ENCODE measurements at regions not wholly inside any gene's neighbourhood (a gene's known extent, or its start where the extent isn't known, plus 50 kb on each side); places are given as distances from the start of the nearest gene placed in this dataset.
"Not testable (repeated sequence)": the region's sequence is repeated elsewhere in the genome, so short reads cannot be mapped to it uniquely, and the experiment has no call there.

- H3K27me3 ChIP-seq; H3K9me3 ChIP-seq; H3K4me1 ChIP-seq; DNase-seq; H3K4me3 ChIP-seq (ENCODE audit: low read depth, low read length); H3K36me3 ChIP-seq: not testable (repeated sequence)
These were observed 744.9 kb upstream of the TPTE start for GRCh38 chr21:9776286-9777020.

DNA sequence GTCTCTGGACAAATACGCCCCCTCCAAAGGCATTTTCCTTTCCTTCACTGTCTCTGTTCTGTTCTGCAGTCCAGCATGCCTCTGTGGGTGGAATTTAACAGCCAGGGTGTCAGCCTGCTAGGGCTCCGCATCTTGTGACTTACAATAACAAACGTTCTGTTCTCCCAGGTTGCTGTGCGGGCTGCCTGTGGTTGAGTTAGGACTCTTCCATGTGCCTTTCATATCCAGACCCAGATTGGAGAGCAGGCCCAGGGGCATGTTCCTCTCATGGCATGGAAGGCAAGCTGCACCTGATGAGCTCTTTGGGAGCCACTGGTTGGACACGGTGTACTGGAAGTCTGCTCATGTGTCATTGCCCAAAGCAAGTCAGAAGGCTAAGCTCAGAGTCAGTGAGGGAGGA is 742.8 kb upstream of the TPTE start:
- not testable (repeated sequence) for H3K4me1 ChIP-seq; H3K36me3 ChIP-seq; H3K27me3 ChIP-seq; H3K4me3 ChIP-seq (ENCODE audit: low read depth, low read length); H3K9me3 ChIP-seq; DNase-seq

GRCh38 chr21:9780441-9780937 is 740.9 kb upstream of the TPTE start:
- no peak for DNase-seq
- Histone ChIP-seq H3K4me3 (ENCODE audit: low read depth, low read length) (no peak overlapping the region), H3K36me3 (no peaks in the 10 kb centered on the region), H3K4me1 (no peaks in the 10 kb centered on the region), H3K9me3 (no peaks in the 10 kb centered on the region), H3K27me3 (no peaks in the 10 kb centered on the region)
- TF ChIP-seq CTCF (IDR thresholded peaks at IDR 0.05; ENCODE audit: low read depth, low read length) = no peak

DNA sequence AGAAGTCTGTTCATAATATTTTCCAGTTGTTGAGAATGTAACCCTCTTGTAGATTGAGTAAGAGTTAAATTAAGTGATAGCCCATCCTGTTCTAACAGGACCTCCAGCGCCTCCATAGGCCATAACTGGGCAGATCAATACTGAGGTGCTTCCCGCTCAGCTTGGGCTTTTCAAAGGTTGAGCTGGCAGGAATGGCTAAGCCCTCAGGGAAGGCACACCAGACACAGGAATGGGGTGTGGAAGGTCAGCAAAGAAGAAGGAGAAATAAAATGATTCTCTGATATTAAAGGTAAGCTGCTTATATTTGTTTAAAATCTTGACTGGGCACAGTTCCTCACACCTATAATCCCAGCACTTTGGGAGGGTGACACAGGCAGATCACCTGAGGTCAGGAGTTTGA is 737.8 kb upstream of the TPTE start:
- not testable (repeated sequence) for H3K9me3 ChIP-seq; H3K4me1 ChIP-seq; H3K36me3 ChIP-seq; DNase-seq; H3K27me3 ChIP-seq; H3K4me3 ChIP-seq (ENCODE audit: low read depth, low read length)

DNA sequence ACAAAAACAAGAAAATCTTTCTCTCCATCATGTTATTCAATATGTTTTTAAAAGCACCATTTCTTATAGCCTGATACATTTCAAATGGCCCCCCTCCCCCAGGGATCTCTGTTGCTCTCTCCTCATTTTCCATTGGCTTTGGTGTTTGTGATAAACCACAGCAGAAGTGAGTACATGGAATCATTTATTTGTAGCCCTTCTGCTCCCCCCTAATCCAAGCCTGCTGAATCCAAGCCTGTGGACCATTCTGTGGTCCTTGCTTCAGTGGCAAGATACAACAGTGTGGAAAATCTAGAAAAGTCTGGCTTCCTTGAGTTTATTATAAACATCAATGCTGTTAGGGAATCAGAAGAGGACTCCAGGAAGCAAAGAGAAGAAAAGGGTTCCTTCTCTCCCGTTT is 737.2 kb upstream of the TPTE start:
- H3K9me3 ChIP-seq; H3K4me3 ChIP-seq (ENCODE audit: low read depth, low read length); H3K4me1 ChIP-seq; H3K36me3 ChIP-seq; H3K27me3 ChIP-seq; DNase-seq: not testable (repeated sequence)

GRCh38 chr21:9786092-9786491 is 735.3 kb upstream of the TPTE start:
- not testable (repeated sequence) for H3K27me3 ChIP-seq; H3K36me3 ChIP-seq; DNase-seq; H3K4me3 ChIP-seq (ENCODE audit: low read depth, low read length); H3K4me1 ChIP-seq; H3K9me3 ChIP-seq

GRCh38 chr21:9788281-9788680 is 733.1 kb upstream of the TPTE start:
- not testable (repeated sequence) for DNase-seq; H3K27me3 ChIP-seq; H3K4me1 ChIP-seq; H3K9me3 ChIP-seq; H3K36me3 ChIP-seq; H3K4me3 ChIP-seq (ENCODE audit: low read depth, low read length)

GRCh38 chr21:9790354-9790753 is 731.0 kb upstream of the TPTE start:
- DNase-seq; H3K9me3 ChIP-seq; H3K4me1 ChIP-seq; H3K36me3 ChIP-seq; H3K4me3 ChIP-seq (ENCODE audit: low read depth, low read length); H3K27me3 ChIP-seq: not testable (repeated sequence)

DNA sequence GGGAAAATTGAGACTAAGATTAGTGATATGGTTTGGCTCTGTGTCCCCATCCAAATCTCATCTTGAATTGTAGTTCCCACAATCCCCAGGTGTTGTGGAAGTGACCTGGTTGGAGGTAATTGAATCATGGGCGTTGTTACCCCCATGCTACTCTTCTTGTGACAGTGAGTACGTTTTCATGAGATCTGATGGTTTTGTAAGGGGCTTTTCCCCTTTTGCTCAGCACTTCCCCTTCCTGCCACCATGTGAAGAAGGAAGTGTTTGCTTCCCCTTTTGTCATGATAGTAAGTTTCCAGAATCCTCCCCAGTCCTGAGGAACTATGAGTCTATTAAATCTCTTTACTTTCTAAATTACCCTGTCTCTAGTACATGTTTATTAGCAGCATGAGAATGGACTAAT is 729.9 kb upstream of the TPTE start:
- H3K4me3 ChIP-seq (ENCODE audit: low read depth, low read length); H3K27me3 ChIP-seq; H3K4me1 ChIP-seq; H3K9me3 ChIP-seq; DNase-seq; H3K36me3 ChIP-seq: not testable (repeated sequence)

DNA sequence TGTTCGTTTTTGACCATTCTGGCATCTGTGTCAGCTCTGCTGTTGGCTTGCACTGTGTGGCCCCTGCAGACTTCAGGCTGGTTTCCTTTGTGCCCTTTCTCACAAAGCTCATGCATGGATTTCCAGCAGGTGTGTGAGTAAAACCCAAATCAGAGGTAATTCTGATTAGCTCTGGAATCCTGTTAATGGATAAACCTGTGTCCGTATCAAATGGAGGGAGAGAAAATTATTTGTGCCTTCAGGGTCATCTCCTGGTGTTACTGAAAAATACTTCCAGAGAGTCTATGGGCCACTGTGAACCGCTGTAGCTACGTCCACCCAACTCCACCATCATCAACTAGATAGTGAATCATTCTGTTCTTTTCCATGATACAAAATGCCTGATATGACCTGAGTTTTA is 726.1 kb upstream of the TPTE start:
- not testable (repeated sequence) for H3K4me1 ChIP-seq; H3K36me3 ChIP-seq; H3K4me3 ChIP-seq (ENCODE audit: low read depth, low read length); H3K27me3 ChIP-seq; DNase-seq; H3K9me3 ChIP-seq

- H3K36me3 ChIP-seq; H3K9me3 ChIP-seq; H3K27me3 ChIP-seq; DNase-seq; H3K4me3 ChIP-seq (ENCODE audit: low read depth, low read length); H3K4me1 ChIP-seq: not testable (repeated sequence)
These were observed 725.1 kb upstream of the TPTE start for GRCh38 chr21:9796293-9796692.

DNA sequence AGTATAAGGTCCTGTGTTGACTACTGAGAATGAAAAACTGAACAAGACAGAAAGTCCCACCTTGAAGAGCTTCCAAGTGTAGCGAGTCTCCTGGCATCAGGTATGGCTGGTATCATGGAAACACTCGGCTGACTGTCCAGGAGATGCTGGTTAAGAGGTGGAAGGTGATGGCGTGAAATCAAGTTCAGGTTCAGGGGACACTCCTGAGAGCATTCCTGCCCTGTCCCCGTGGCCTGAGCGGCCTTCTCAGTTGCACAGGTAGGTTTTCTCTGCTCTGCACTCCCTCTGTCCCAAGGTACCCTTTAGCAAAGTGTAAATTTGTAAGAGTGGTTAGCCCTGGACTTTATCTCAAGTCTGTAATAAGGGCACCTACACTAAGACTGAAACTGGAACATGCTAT is 713.7 kb upstream of the TPTE start:
- not testable (repeated sequence) for DNase-seq; H3K9me3 ChIP-seq; H3K4me3 ChIP-seq (ENCODE audit: low read depth, low read length); H3K36me3 ChIP-seq; H3K4me1 ChIP-seq; H3K27me3 ChIP-seq

DNA sequence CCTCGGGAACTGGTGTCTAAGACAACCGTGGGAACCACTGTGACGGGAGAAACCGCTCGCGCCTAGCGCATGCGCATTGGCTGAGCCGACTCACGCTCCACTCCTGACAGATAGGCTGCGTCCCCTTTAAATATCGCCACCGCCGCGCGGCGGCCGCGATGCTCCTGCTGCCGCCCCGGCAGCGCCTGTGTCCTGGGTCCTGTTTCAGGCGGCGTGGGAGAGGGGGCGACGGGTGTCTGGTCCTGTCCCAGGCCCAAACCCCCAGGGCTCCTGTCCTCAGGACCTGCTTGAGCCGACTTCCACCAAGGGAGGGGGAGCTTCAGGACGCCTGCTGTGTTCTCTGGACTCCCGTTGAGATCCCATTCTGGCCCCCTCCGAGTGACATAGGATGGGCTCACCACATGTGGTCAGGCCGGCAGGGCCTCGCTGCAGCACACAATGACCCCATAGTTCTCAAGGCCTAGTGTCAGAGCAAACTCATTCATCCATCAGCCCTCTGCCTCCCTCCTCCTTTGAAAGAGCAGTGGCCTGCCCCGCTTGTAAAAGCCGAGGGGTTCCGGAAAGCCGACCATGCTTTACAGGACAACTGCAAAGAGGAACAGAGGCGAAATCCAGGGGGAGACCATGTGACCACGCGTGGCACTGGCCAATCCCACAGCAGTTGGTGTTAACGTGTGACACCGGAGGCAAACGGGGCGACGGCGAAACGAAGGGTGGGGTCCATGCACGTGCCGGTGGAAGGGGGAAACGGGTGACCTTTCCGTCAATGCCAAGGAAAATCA is 710.0 kb upstream of the TPTE start:
- H3K9me3 ChIP-seq; H3K36me3 ChIP-seq; H3K27me3 ChIP-seq; H3K4me3 ChIP-seq (ENCODE audit: low read depth, low read length); H3K4me1 ChIP-seq; DNase-seq: not testable (repeated sequence)

- H3K4me3 ChIP-seq (ENCODE audit: low read depth, low read length); H3K9me3 ChIP-seq; DNase-seq; H3K27me3 ChIP-seq; H3K4me1 ChIP-seq; H3K36me3 ChIP-seq: not testable (repeated sequence)
These were observed 708.9 kb upstream of the TPTE start for GRCh38 chr21:9812507-9812906.

Measured in BE2C (cell line).